AG08396 (cell line): ENCODE measurements at regions not wholly inside any gene's neighbourhood (a gene's known extent, or its start where the extent isn't known, plus 50 kb on each side); places are given as distances from the start of the nearest gene placed in this dataset.

ENCODE experiments used
- DNase-seq: peaks from one replicate; pipeline ENCODE4 v3.0.0; 2012; ENCODE audit warnings: low spot score, mixed read lengths

DNA sequence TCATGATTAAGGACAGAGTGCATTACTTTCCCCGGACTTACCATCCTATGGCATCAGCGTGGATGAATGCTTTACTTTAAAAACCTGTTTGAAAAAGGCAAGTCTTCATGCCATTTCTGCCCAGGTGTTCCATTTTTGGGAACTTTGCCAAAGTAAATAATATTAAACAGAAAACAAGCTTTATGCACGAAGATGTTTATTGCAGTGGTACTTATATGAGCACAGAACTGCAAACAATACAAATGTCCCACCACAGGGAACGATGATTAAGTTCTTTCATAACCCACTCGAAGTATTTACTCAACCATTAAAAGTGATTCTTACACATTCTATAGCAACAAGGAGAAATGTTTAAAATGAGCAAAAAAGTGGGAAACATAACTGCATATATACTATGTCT, 109.7 kb upstream of the GDF10 start:
- no peak for DNase-seq

DNA sequence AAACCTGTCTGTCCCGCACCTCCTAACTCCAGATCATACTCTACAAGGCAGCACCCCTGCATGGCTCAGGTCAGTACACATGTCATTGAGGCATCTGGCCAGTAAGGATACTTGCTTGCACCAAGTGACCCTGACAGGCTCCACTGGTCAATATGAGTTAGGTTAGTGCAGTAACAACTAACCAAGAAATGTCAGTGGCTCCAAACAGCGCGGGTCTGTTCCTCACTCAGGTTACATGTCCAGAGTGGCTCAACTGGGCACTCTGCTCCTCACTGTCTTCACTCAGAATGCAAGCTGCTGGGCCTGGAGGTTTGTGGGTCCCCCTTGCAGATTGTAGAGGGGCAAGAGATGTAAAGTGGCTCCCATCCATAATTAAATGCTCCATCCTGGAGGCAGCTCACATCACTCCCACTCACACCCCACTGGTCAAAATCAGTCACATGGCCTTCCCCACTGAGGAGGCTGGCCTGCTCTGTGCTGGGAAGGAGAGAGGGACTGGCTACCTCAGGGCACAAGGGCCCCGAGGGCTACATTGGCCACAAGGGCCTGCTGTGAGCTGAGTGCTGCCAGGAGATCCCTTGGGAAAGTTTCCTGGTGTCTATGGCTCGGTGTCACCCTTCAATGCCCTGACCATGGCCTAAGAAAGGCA, 109.1 kb upstream of the GDF10 start:
- DNase-seq, result no peak

DNA sequence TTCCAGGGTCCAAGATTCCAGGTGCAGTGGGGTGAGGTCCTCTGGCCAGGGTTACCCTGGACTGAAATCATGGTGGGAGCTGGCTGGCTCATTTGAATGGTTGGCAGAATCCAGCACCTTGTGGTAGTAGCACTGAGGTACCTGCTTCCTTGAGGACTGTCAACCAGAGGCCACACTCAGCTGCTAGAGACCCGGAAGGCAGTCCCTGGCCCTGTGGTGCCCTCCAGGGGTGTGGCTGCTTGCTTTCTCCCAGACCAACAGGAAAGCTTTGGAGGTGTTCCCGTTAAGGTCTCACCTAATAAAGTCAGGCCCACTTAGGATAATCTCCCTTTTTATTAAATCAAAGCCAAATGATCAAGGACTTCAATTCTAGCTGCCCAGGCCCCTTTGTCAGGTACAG, 107.7 kb upstream of the GDF10 start:
- no peak for DNase-seq

DNA sequence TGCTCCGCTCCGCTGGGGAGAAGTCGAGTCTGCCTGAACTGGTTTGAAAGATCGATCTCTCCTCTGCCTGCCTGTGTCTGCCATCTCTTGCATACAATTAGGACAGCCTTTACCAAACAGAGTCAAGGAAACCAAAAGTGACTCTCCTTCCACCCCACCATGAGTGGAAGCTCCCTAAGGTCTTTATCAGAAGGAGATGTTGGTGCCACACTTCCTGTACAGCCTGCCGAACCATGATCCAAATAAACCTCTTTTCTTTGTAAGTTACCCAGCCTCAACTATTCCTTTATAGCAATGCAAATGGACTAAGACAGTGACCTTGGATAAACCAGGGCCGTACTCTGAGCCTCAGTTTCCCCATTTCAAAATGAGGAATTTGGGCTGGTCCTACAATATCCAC, 106.3 kb upstream of the GDF10 start:
- DNase-seq, result no peak

DNA sequence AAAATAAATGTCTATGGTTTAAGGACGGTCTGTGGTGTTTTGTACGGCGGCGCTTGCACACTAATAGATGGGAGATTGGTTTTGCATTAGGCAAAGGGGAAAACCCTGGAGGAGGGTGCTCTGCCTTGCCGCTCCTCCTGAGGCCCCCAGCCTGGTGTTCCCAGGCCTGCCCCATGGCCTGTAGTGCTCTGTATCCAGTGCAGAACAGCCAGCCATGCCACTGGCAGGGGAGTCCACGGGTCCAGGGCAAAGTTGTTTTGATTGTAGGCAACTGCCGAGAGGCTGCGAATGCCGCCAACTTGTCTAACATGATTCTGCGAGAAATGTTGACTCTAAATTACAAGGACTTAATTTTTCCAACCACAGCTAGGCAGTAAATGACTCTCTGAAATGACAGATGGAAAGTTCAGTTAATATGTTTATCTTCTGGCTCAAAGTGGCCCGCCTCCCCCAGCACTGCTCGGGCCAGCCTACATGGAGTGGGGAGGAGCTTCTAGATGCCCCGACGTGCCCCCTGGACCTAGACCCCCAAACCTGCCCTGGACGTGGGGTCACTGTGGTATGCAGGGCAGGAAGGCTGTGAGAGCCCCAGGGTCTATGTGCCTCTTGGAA, 104.6 kb upstream of the GDF10 start:
- DNase-seq, result no peak

DNA sequence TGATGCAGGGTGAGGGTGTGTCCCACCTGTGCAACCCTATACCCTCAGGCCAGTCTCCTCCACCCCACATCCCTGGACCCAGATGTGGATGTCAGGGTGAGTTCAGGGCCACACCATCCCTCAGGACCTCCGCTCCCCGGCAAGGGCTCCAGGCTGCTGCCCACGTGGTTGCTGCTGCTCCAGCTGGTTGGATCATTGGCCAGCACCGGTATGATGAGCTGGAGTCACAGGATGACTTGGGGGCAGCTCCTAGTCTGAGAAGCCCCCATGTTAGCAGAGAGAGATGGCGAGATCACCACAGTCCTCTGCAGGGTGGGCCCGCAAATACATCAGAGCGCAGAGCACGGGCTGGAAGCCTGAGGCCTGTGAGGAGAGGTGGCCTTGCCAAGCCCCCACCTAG, 103.3 kb upstream of the GDF10 start:
- no peak for DNase-seq

DNA sequence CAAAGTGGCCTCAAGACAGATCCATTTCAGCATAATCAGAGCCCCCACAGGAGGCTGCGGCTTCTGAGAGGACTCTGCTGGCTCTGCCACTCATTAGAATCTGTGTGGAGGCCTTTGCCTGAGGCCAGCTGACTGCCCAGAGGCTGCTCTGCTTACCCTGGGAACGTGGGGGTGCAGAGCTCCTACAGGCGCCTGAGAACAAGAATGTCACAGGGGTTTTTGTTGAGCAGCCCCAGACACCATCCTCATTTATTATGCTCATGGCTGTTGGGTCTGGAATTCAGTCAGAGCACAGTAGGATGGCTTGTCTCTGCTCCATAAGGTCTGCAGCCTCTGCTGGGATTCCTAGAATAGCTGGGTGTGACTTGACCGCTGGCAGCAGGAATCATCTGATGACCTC, 101.8 kb upstream of the GDF10 start:
- DNase-seq, result no peak

DNA sequence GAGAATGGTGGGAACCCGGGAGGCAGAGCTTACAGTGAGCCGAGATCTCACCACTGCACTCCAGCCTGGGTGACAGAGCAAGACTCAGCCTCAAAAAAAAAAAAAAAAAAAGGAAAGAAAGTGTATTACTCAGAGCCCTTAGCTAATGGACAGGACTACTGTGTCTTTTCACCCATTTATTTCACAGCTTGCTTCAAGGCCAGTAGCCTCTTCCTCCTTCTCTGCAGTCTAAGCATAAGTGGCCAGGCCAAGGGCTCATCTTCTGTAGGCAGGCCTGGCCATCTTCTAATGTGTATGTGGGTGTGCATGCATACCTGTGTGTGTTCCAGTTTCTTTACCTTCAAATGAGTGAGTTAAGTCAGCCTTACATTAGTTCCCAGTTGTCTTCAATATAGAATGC, 94.8 kb upstream of the GDF10 start:
- DNase-seq, result no peak

DNA sequence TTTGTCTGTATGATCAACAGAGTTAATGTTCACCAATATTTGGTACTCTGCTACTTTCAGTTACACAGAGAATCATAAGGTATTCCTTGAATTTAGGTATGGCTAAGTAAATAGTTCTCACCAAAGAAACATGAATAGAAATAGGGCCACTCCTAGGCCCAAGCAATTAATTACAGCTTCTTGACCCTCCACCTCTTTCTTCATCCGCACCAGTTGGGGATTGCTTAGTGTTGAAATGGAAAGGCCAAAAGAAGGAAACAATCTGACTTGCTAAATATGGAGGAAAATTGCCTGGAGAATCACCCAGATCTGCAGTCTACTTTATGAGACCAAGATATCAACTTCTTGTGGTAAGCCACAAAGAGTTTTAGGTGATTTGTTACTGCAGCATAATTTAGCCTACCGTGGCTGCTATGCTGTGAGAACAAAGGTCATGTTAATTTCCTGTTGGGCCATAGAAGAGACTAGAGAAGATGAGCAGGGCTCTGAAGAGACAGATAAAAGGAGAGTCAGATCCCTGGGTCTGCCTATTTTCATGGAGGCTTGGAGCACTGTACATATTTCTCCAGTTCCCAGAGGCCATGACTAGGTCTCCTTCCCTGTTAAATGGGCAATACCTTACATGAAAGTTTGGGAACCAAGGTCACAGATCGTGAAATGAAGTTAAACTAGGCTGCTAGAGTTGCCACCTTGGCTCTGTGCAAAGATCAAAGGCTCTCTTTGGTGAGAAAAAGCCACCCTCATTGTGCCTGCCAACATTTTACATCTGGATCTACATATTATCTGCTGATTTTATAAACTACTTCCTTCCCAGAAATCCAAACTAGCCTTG, 93.3 kb upstream of the GDF10 start:
- no peak for DNase-seq

DNA sequence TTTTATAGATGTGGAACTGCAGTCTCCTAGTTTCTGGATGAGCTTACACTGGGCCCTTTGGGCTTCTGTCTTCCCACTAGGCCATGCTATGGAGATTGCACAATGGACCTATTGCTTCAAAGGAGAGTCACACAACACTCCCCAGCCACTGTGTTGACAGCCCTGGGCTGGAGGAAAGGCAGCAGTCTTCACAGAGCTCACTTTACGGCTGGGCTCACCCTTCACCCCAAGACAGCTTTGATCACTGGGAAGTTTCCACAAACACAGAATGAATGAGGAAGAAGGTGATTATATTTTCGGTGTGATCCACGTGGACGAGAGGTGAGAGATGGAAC, 92.7 kb upstream of the GDF10 start:
- no peak for DNase-seq

DNA sequence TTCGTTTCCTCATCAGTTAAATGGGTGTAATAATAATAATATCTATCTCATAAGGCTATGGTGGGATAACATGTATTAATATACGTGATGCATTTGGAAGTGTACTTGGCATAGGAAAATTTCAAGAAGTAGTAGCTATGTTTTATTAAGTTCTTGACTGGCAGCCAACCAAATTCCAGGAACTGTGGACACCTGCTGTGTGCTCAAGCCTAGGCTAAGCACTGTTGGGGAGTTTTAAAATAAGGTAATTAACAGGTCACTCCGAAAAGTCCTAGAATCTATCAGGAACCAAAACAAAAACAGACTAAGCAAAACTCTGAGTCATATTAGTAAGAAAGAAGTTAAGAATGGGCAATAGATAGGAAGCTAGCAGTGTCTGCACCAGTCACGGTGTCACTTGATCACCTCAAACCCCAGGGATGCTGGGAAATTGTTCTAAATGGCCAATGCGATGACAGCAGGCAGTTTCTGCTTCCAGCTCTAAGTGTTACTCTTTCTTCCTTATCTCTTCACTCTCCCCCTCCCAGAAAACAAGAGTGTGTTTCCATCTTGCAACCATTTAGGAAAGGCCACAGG, 92.0 kb upstream of the GDF10 start:
- DNase-seq, result no peak

DNA sequence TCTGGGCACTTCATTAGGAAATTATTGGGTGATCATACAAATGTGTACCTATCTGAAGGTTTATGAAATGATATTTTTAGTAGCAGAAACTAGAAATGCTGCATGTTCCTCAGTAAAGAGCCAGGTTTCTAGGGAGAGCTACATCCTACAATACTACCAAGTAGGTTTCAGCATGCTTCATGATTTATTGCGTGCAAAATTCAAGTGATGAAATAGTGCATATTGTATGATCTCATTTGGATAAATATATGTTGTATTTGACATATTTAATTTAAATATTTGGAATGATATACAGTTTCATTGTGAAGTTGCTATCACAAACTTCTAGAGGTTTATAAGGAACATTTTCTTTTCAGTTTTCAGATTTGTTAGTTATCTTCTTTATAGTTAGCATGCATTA, 90.5 kb upstream of the GDF10 start:
- no peak for DNase-seq

DNA sequence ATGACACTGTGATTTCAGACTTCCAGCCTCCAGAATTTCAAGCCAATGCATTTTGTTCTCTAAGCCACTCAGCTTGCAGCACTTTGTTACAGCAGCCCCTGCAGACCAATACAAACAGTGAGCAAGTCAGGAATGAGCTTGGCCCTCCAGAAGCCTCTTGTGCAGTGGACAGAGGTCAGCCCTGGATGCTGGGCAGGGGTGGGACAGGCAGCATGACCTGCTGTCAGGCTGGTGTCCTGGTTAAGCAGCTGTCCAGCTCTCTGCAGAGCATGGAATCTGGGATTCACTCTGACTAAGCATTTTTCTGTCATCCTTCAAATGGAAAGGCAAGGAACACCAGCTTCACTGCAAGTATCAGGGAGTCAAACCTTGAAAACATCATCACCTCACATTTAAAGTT, 85.5 kb upstream of the GDF10 start:
- no peak for DNase-seq

DNA sequence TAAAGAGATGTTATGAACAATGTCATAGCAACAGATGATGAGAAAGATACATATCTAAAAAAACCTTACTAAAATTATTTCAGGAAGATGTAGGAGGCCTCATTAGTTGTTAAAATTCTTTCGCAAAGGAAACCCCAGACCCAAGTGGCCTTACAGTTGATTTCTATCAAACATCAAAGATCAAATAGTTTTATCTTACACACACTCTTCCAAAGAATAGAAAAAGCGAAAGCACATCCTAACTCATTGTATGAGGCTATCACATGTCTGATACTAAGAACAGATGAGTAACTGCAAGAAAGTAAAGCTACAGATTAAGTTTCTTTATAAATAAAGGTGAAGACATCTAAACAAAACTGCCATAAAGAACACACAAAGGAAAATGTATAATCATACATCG, 82.9 kb upstream of the GDF10 start:
- DNase-seq, result no peak

DNA sequence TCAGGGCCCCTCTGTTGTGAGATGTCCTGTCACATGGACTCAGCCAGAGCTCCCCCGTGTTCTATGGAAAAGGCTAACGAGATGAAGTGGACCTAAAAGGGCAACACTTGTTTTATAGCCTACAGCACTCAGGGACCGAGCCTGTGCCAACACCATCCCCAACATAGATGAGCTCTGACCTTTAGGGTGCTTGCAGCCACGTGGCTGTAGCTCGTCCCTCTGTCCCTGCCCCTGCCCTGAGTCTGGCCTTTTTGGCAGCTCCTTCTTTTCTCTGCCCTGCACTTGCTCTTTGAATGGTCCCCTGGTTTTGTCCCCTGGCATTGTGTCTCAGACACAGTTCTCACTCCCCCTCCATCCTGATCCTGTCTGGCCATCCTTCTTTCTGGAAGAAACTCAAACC, 81.2 kb upstream of the GDF10 start:
- DNase-seq, result no peak

DNA sequence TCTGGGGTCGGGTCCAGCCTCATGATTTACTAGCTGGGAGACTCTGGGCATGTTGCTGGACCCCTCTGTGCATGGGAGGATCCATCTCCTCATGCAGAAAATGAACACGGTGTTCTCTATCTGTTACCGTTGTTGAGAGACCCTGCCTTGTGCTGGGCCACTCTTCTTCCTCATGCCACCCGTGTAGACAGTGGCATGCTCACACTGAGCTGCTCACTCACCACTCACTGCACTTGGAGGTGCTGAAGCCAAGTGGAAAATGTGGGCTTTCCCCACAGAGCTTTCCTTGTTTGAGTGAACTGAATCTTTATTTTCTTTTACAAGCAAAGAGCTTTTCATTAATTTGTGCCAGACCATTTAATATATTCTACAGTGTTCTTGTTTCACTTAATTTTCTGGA, 77.5 kb upstream of the GDF10 start:
- DNase-seq, result no peak

DNA sequence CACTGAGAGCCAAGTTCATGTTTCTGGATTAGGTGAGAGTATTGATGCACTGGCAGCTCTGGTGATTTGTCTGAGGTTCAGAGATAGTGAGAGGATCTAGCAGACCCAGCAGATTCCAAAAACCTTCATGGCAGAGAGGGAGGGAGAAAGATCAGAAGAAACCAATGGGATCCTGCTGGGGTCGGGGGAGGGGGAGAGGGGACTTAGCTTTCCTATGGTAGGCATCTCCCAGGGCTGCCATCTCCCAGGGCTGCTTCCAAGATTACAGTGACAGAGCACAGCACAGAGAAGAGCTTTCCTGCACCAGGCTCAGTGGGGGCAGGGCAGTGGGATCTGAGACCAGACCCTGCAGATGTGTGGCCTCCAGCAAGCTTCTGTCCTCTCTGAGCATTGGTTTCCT, 76.8 kb upstream of the GDF10 start:
- no peak for DNase-seq

DNA sequence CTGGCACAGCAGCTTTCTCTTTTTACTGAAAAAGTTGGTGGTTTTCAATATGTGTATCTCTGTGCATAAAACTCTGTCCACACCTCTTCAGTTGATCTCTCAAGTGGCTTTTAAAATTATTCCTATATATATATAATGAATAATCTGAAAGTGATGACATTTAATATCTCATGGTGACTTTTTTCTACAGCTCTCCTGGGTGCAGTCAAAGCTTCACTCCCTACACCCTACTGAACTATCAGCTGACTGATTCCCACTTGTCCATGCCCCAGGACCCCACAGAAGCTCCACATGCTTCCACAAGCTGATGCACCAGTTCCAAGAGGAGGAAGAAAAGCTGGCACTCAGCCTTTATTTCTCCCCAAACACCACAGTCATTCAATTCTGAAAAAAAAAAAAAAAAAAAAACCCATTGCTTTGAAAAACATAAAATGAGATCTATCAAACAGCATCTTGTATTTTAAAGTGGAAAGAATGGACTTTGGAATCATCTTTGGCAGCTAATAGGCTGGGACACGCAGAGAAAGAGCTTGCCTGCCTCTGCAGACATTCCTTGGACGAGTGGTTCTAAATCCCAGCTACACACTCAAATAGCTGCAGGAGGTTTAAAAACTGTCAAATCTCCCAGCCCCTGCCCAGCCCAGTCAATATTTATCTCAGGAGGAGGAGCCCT, 75.3 kb upstream of the GDF10 start:
- no peak for DNase-seq

DNA sequence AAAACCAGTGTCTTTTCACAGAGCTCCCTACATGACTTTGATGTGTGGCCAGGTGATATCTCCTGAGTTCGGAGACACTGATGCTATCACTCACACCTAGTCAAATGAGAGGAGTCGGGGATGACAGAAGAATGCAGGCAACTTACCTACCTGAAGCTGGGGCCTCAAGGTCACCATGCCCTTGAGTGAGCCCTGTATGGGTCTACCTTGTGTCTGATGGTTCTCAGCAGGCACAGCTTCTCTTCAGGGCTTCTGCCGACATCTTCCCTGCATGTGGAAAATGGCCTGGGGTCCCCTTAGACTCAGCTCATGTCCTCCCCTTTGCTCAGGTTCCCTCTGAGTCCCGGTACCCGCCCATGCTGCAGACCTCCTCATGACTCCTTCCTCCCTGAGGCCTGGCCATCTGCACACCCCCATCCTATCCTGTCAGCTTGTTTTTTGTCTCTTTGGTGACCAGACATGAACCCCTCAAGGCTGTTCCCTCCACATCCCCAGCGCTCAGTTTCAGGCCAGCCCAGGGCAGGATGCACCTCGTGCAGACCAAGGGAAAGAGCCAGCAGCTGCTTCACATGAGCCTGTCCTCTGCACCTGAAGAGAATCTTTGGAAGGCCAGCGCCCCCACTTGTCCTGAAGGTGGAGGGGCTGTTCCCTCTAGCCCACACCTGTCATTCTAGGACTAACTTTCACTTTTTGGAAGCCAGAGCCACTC, 74.6 kb upstream of the GDF10 start:
- DNase-seq, result no peak

DNA sequence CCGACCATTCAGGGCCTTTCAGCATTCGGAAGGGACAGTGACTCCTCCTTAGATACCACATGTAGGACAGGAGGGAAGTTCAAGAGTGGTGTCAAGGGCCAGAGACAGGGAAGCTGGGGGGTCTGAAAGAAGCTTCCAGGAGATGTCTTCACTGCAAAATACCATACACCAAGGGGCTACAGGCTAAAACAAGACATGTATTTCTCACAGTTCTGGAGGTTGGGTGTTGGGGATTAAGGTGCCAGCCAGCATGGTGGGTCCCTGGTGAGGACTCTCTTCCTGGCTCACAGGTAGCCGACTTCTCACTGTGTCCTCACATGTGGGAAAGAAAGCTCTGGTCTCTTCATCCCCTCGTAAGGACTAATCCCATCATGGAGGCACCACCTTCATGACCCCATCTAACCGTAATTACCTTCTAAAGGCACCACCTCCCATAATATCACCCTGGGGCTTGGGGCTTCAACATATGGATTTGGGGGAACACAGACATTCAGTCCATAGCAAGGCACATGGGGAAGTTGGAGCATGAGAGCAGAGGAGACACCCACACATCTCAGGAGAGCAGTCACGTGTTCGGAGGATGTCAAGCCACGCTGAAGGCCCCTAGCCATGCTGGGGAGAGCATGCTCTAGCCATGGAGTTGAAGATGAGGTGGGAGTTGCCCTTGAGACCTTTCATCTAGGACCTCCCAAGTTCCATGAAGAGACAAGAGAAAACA, 73.9 kb upstream of the GDF10 start:
- DNase-seq, result no peak

DNA sequence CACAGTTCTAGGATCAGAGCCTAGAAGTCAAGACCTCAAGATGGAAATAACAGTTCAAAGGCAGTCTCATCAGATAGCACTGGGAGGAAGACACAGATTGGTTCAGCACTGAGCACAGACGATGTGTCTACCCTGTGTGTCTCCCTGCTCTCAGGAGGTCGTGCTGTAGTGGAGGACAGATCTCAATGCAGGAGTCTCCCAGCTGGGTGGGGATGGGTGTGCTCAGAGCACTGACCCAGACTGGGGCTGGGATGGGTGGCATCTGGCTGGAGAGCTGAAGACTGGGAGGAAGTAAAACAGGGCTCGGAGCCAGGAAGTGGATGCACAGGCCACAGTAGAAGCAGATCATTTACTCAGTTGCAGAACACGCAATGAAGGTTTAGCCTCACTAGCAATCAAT, 69.5 kb upstream of the GDF10 start:
- DNase-seq, result no peak
